Duodenal mucosa (tissue), 2 donors: ENCODE measurements at regions not wholly inside any gene's neighbourhood (a gene's known extent, or its start where the extent isn't known, plus 50 kb on each side); places are given as distances from the start of the nearest gene placed in this dataset.

ENCODE experiments used
- H3K27ac ChIP-seq: one replicate; pipeline ENCODE4 v1.7.0; 2013; ENCODE audit warnings: low read depth, low read length
- H3K27me3 ChIP-seq, 2 donors: one replicate each; pipeline ENCODE4 v1.7.0; 2013; ENCODE audit warnings: low read length in 2 of 2, control low read depth in 1 of 2; ENCODE audit not compliant: insufficient read depth in 2 of 2, control insufficient read depth in 1 of 2
- H3K36me3 ChIP-seq, 2 donors: one replicate each; pipeline ENCODE4 v1.7.0; 2013; ENCODE audit warnings: low read length in 2 of 2, control low read depth in 1 of 2; ENCODE audit not compliant: insufficient read depth in 2 of 2, control insufficient read depth in 1 of 2
- H3K4me1 ChIP-seq, 2 donors: one replicate each; pipeline ENCODE4 v1.7.0; 2013; ENCODE audit warnings: low read length in 2 of 2, control low read depth in 1 of 2; ENCODE audit not compliant: insufficient read depth in 2 of 2, control insufficient read depth in 1 of 2
- H3K4me3 ChIP-seq, 2 donors: one replicate each; pipeline ENCODE4 v1.7.0; 2013; ENCODE audit warnings: low read length in 2 of 2, low read depth in 1 of 2
- H3K9ac ChIP-seq, 2 donors: one replicate each; pipeline ENCODE4 v1.7.0; 2013; ENCODE audit warnings: low read length in 2 of 2, low read depth in 1 of 2
- H3K9me3 ChIP-seq, 2 donors: one replicate each; pipeline ENCODE4 v1.7.0; 2013; ENCODE audit warnings: low read length in 2 of 2, control low read depth in 1 of 2; ENCODE audit not compliant: control insufficient read depth in 1 of 2

DNA sequence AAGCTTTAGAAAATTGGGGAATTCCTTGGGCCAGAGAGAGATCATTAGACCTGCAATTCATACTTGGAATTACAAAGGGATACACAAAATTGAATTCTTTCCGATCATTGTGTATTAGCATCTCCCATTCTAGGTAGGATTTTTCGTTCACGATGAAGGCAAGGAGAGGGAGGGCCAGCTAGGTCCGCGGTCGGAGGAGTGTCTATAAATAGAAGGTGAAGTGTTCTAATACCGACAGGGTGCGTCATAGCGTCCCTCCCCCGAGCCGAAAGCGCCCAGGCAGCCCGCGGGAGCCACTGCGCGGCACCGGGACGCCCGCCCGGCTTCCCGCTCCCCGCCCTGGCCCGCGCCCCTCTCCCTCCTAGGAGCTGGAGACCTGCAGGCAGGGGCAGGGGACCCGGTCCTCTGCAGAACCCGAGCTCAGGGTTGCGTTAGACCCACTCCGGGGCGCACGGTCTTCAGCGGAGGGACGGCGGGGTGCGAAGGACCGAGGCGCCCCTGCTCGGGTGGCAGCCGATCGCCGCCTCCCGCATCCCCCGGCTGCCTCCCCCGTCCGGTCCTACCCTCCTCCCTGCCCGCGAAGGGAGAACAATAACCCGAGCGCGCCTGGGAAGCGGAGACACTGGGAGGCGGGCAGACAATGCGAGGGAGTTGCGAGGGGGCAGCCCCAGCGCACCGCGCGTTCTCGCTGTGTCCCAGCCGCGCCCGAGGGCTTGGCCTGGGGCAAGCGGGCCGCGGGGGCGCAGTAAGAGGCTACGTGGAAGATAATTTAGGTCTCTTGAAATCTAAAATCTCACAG lies 114.2 kb upstream of the SERTAD2 start:
- Histone ChIP-seq H3K4me1 (peaks cover 14 to 21% of the 10 kb centered on the region in 2 donors), H3K27me3 (no peaks in the 10 kb centered on the region), H3K27ac (peak overlapping the region; percentile 93), H3K36me3 (no peaks in the 10 kb centered on the region), H3K9me3 (no peaks in the 10 kb centered on the region), H3K9ac (peak overlapping the region; percentile 71 to 77), H3K4me3 (peak overlapping the region; percentile 73 to 93)

DNA sequence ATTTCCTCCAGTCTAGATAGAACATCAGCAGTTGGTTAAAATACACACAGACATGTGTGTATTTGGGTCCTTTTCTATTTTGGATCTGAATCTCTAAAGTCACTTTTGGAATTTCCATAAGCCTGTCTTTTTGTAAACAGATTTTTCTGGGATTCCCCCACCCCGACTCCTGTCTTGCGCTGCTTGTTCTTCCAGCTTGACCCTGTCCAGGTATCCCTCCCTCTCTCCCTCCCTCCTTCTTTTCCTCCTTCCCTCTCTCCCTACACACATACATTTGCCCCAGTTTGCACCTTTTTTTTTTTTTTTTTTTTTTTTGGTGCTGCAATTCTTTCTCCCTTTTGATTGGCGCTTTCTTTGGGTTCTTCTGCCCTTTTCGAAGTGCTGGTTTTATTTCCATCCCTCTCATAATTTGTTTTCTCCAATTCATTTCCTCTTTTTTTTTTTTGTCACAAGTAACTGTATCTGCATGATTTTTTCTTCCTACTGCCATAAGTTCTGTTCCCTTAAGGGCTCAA lies 114.8 kb upstream of the SERTAD2 start:
- peak overlapping the region; percentile 71 to 77 for H3K9ac ChIP-seq
- H3K27ac ChIP-seq = peak overlapping the region; percentile 93
- H3K4me3 ChIP-seq = peak overlapping the region; percentile 73 to 93
- H3K9me3 ChIP-seq = no peaks in the 10 kb centered on the region
- H3K4me1 ChIP-seq = peaks cover 14 to 21% of the 10 kb centered on the region in 2 donors
- no peaks in the 10 kb centered on the region for H3K27me3 ChIP-seq
- no peaks in the 10 kb centered on the region for H3K36me3 ChIP-seq

DNA sequence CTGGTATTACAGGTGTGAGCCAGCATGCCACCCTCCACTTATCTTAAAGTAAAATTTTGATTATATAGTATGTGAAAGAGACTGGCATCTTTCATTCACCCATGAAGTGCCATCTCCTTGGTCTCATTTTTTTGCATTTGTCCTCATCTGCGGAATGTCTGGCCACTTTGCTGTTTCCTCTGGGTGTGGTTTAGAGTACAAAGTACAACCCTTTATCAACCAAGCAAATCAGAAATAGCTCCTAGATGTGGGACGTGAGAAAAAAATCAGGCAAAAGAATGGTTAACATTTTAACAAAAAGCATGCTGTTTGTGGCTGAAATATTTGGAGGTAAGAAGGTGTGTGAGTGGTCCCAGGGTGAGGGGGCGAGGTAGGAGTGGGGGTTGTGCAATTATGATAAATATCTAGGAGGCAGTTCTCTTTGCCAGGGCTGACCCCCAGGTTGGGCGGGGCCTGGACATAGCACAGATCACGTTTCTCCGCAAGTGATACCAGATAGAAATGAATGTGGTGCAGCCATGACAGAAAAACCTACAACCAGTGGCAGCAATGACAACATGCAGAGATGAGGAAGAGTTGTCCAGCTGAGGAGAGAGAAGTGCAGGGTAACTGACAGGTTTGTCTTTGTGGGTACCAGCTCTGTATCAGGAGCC lies 115.8 kb upstream of the SERTAD2 start:
- peaks cover 14 to 21% of the 10 kb centered on the region in 2 donors for H3K4me1 ChIP-seq
- H3K9ac ChIP-seq = no peak overlapping the region
- H3K27me3 ChIP-seq = no peaks in the 10 kb centered on the region
- H3K4me3 ChIP-seq = peak overlapping the region in 1 of 2 donors; percentile 21
- no peaks in the 10 kb centered on the region for H3K36me3 ChIP-seq
- H3K9me3 ChIP-seq = no peaks in the 10 kb centered on the region
- no peak overlapping the region for H3K27ac ChIP-seq

DNA sequence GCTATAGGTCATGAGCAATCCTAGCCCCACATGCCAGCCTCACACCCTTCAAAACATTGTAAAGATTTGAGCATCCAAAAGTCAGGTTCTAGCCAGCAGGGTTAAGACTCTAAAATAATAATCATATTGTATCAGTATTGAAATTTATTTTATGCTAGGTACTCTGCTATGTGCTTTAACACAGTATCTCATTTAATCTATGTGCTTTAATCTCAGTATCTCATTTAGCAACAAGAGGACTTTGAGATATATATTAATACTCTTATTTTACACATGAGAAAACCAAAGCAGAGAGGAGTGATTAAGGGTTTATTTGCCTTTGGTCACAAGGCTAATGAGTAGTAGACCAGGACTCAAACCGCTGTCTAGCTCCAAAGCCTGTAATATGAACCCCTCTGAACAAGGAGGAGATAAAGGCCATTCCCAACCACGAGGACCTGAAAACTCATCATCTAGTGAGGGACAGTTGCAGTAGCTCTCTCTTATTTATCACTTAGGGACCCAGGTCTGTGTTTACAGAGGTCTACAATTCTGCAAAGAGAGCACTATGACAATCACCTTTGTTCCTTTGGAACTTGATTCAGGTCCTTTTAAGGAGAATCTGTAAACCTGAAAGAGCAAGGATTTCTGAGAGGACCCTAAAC lies 116.5 kb upstream of the SERTAD2 start:
- Histone ChIP-seq H3K9me3 (no peaks in the 10 kb centered on the region), H3K27me3 (no peaks in the 10 kb centered on the region), H3K4me3 (no peak overlapping the region), H3K9ac (no peak overlapping the region), H3K36me3 (no peaks in the 10 kb centered on the region), H3K4me1 (peaks cover 14 to 21% of the 10 kb centered on the region in 2 donors), H3K27ac (no peak overlapping the region)

DNA sequence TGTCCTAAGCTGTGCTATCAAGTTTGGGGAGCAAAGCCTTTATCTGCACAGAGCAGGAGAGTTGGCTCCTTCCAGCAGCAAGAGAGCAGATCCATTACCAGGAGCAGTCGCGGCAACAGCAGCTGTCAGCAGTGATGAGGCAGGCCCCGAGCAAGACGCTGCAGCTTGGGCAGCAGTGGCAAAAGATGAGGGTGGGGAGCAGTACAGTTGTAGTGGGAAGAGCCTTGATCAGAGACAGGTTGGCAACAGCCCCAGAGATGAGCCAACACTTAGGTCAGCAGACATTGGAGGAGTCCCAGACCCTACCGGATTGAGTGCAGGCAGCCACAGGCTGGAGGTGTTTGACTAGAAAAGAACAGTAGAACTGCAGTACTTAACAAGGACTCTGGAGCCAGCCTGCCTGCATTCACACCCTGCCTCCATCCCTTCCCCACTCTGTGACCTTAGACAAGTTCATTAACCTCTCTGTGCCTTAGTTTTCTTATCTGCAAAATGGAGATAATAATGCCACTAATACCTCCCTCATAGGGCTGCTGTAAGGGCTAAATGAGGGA lies 117.1 kb upstream of the SERTAD2 start:
- H3K36me3 ChIP-seq = no peaks in the 10 kb centered on the region
- H3K27me3 ChIP-seq = no peaks in the 10 kb centered on the region
- H3K27ac ChIP-seq = no peak overlapping the region
- peaks cover 14 to 21% of the 10 kb centered on the region in 2 donors for H3K4me1 ChIP-seq
- H3K9me3 ChIP-seq = peaks cover 0 to 2% of the 10 kb centered on the region in 2 donors
- no peak overlapping the region for H3K9ac ChIP-seq
- H3K4me3 ChIP-seq = no peak overlapping the region

DNA sequence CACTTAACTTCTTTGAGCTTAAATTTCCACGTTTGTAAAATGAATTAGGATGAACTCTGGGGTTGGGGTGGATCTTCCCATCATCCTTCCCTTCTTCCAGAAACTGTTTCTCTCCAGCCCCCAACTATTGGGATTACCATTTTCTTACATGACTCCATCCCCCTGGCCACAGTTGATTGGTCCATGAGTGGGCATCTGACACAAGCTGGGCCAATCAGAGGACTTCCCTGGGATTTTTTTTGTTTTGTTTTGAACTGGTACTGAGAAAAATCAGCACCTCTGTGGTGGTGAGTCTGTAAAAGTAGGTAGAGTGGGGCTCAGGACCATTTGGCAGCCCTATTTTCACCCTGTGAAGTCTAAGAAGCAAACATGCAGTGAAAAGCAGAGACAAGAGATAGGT lies 118.0 kb upstream of the SERTAD2 start:
- Histone ChIP-seq H3K27me3 (no peaks in the 10 kb centered on the region), H3K4me1 (peaks cover 11 to 18% of the 10 kb centered on the region in 2 donors), H3K27ac (no peak overlapping the region), H3K9ac (no peak overlapping the region), H3K36me3 (no peaks in the 10 kb centered on the region), H3K9me3 (peaks cover 0 to 2% of the 10 kb centered on the region in 2 donors), H3K4me3 (no peak overlapping the region)

DNA sequence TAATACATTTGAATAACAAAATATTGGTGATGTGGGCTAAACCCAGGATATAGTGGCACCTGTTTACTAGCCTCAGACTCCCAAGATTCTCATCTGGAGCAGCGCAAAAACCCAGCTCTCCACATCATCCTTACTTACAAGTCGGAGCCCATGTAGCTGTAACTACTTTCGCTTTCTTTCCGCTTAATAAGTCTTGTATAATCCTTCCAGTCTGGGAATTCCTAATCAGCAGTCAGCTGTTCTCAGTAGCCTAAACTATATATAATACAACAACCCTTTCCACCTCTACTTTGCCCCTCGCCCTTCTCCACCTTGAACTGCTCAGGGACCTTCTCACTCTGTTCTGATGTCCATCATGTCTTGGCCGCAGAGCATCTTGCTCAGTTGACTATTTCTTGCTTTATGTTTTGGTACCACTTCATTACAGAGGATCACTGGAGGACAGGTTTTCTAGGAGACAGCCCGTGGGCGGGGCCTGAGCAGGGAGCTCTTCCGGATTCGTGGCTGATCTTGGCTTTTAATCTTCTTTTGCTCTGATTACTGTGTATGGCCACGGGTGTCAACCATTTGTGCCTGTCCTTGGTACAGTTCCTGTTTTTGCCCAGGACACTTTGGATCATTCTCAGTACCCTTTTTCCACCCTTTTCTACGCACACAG lies 119.9 kb upstream of the SERTAD2 start:
- H3K4me1 ChIP-seq = peaks cover 2 to 9% of the 10 kb centered on the region in 2 donors
- peak overlapping the region; percentile 34 to 53 for H3K4me3 ChIP-seq
- H3K27ac ChIP-seq = no peak overlapping the region
- H3K27me3 ChIP-seq = no peaks in the 10 kb centered on the region
- peak overlapping the region in 1 of 2 donors; percentile 3 for H3K9ac ChIP-seq
- peaks cover 0 to 2% of the 10 kb centered on the region in 2 donors for H3K9me3 ChIP-seq
- H3K36me3 ChIP-seq = no peaks in the 10 kb centered on the region

DNA sequence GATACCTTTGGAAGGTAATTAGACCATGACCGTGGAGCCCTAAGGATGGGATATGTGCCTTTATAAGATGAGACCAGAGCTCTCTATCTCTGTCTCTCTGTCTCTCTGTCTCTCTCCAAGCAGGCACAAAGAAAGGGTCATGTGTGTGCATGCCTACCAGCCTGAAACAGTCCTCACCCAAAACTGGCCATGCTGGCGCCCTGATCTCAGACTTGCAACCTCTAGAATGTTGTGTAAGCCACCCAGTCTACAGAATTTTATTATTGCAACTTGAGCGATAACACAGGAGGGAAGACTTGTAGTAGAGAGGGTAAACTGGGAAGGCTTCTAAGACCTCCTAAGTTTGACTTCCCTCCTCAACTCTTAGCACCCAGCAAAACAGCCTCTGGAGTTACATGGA lies 124.1 kb upstream of the SERTAD2 start:
- Histone ChIP-seq H3K27me3 (no peaks in the 10 kb centered on the region), H3K4me1 (no peaks in the 10 kb centered on the region), H3K4me3 (no peak overlapping the region), H3K9me3 (peaks cover 0 to 2% of the 10 kb centered on the region in 2 donors), H3K36me3 (no peaks in the 10 kb centered on the region), H3K9ac (no peak overlapping the region), H3K27ac (no peak overlapping the region)

DNA sequence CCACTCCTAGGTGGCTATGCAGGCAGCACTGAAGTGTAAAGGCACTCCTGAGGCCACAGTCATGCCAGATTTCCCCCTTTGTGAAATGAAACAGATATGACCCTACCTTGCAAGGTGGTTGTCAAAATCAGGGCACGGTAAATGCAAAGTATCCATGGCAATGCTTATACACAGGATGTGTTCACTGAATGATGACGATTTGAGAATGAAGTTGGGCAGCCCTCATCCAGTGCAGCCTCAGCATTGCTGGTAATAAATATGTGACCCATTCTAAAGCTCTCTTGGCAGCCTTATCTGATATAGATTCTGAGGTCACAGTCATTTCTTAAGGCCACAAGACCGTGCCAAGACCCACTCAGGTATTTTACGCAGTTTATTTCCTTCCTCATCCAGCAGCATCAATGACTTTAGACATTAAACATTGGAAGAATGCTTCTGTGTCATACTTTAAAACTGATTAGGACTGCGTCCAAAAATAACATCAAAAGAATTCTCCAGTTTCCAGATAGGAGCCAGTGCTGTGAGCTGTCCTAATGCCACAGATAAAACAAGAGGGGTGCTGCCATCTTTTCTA lies 125.5 kb upstream of the SERTAD2 start:
- Histone ChIP-seq H3K9me3 (peaks cover 0 to 2% of the 10 kb centered on the region in 2 donors), H3K27me3 (no peaks in the 10 kb centered on the region), H3K36me3 (no peaks in the 10 kb centered on the region), H3K4me3 (no peak overlapping the region), H3K9ac (no peak overlapping the region), H3K4me1 (no peaks in the 10 kb centered on the region), H3K27ac (no peak overlapping the region)
